Endothelial cell of umbilical vein (primary cell): ENCODE measurements at regions not wholly inside any gene's neighbourhood (a gene's known extent, or its start where the extent isn't known, plus 50 kb on each side); places are given as distances from the start of the nearest gene placed in this dataset.

Experiments used
- BruUV-seq: library from RNA; stranded (reverse); fragments of 400-500 nt; replicated peaks from 2 replicates; lab custom pipeline; 2021; lab: Mats Ljungman, UMichigan
- CTCF ChIA-PET: fragments of 300-600, 350-600 bp; sonication (Branson Sonifier 250); formaldehyde crosslinking; loops from one replicate; lab custom pipeline; 2021; ENCODE audit warnings: antibody characterized with exemption, inconsistent platforms; lab: Charles Lee
- POLR2A ChIA-PET: fragments of 300-600, 350-600 bp; sonication (Branson Sonifier 250); formaldehyde crosslinking; loops from one replicate; lab custom pipeline; 2021; ENCODE audit warnings: antibody characterized with exemption, inconsistent platforms; lab: Charles Lee
- DNase-seq: peaks from one replicate; pipeline ENCODE4 v3.0.0-alpha.2; 2011; ENCODE audit warnings: low read depth, low spot score
- FAIRE-seq: peaks from 2 replicates; lab custom pipeline; 2011; peaks lifted over from hg19 to GRCh38; lab: Jason Lieb, UNC
- H2AFZ ChIP-seq: 2 replicates; pipeline ENCODE4 v1.6.0; 2012; ENCODE audit warnings: low read depth, low read length, control low read depth, inconsistent platforms
- H3K27ac ChIP-seq: 2 replicates; pipeline ENCODE4 v1.5.1; 2011; ENCODE audit warnings: low read depth, mild to moderate bottlenecking, control low read depth, low read length, moderate library complexity; ENCODE audit not compliant: insufficient read depth
- H3K27me3 ChIP-seq, 2 experiments: 2 replicates each; pipeline versions ENCODE4 v1.6.0 to v1.6.1; 2011; ENCODE audit warnings: low read length in 2 of 2, mixed read lengths in 1 of 2; ENCODE audit not compliant: control insufficient read depth in 2 of 2, insufficient read depth in 2 of 2
- H3K36me3 ChIP-seq, 2 experiments: 2 replicates in 1 of 2; 3 replicates in 1 of 2; pipeline ENCODE4 v1.5.1; 2011; ENCODE audit warnings: low read length in 2 of 2, mild to moderate bottlenecking in 1 of 2, moderate library complexity in 1 of 2; ENCODE audit not compliant: control insufficient read depth in 2 of 2, insufficient read depth in 2 of 2; ENCODE audit errors: extremely low read depth in 1 of 2
- H3K4me1 ChIP-seq: 3 replicates; pipeline ENCODE4 v1.5.1; 2011; ENCODE audit warnings: mild to moderate bottlenecking, low read length; ENCODE audit not compliant: control insufficient read depth, insufficient read depth; ENCODE audit errors: extremely low read depth
- H3K4me2 ChIP-seq: 2 replicates; pipeline ENCODE4 v1.6.1; 2011; ENCODE audit warnings: low read length, control low read depth, mixed read lengths; ENCODE audit not compliant: insufficient read depth
- H3K4me3 ChIP-seq, 3 experiments: fragments of 200-600 bp in 1 of 3; sonication (generic), shearing (Covaris generic) in 1 of 3; replicated peaks in 1 of 3; 2 replicates each; pipeline ENCODE4 v1.5.1; 2011 to 2016; ENCODE audit warnings: control low read depth in 3 of 3, low read length in 3 of 3, mild to moderate bottlenecking in 2 of 3, inconsistent platforms in 1 of 3, low read depth in 1 of 3, moderate library complexity in 1 of 3; ENCODE audit not compliant: insufficient read depth in 1 of 3
- H3K79me2 ChIP-seq: 2 replicates; pipeline ENCODE4 v1.6.0; 2012; ENCODE audit warnings: low read length, inconsistent platforms; ENCODE audit not compliant: control insufficient read depth, insufficient read depth
- H3K9ac ChIP-seq: replicated peaks from 2 replicates; pipeline ENCODE3; 2011; ENCODE audit warnings: low read length, control low read depth; ENCODE audit not compliant: insufficient read depth; ENCODE audit errors: extremely low read depth
- H3K9me1 ChIP-seq: replicated peaks from 3 replicates; pipeline ENCODE4 v1.6.0; 2011; ENCODE audit warnings: mild to moderate bottlenecking, low read length; ENCODE audit not compliant: control insufficient read depth, insufficient read depth; ENCODE audit errors: extremely low read depth
- H3K9me3 ChIP-seq: replicated peaks from 2 replicates; pipeline ENCODE4 v1.5.1; 2012; ENCODE audit warnings: low read length, inconsistent platforms; ENCODE audit not compliant: control insufficient read depth, insufficient read depth
- H4K20me1 ChIP-seq: replicated peaks from 2 replicates; pipeline ENCODE3; 2011; ENCODE audit warnings: mild to moderate bottlenecking, low read length; ENCODE audit not compliant: control insufficient read depth, insufficient read depth; ENCODE audit errors: extremely low read depth
- EZH2 ChIP-seq: IDR thresholded peaks from 2 replicates; pipeline ENCODE4 v1.6.1; 2012; ENCODE audit warnings: borderline replicate concordance, low read depth, mild to moderate bottlenecking, moderate library complexity, low read length, inconsistent platforms; ENCODE audit not compliant: severe bottlenecking
- FOS ChIP-seq: IDR thresholded peaks from 2 replicates; pipeline ENCODE4 v1.6.1; 2011; ENCODE audit warnings: mild to moderate bottlenecking, low read length, moderate library complexity, borderline replicate concordance; ENCODE audit not compliant: insufficient read depth
- JUN ChIP-seq: IDR thresholded peaks from 2 replicates; pipeline ENCODE4 v1.6.1; 2011; ENCODE audit warnings: borderline replicate concordance, low read depth; ENCODE audit not compliant: insufficient read length, insufficient read depth
- MAX ChIP-seq: IDR thresholded peaks from 2 replicates; pipeline ENCODE4 v1.6.1; 2011; ENCODE audit not compliant: insufficient read depth, insufficient read length
- MYC ChIP-seq: IDR thresholded peaks from one replicate; pipeline ENCODE4 v1.6.1; 2011; ENCODE audit warnings: mild to moderate bottlenecking, low read depth, low read length
- POLR2A ChIP-seq: IDR thresholded peaks from 2 replicates; pipeline ENCODE4 v1.6.1; 2012; ENCODE audit warnings: low read depth, mild to moderate bottlenecking, control low read depth, low read length
- POLR2AphosphoS5 ChIP-seq: IDR thresholded peaks from 2 replicates; pipeline ENCODE4 v1.6.1; 2012; ENCODE audit warnings: low read depth, mild to moderate bottlenecking, control low read depth, low read length, moderate library complexity; ENCODE audit not compliant: insufficient read depth
- dilution Hi-C: fragments of 300-500 bp; cut with MboI; formaldehyde crosslinking; loops from one replicate; pipeline ENCODE4 v1.15.0; 2019; ENCODE audit warnings: low sequenced_read_pairs; ENCODE audit not compliant: extremely low pct_ligation_motif_present
- intact Hi-C: fragments of 100-400 bp; cut with micrococcal nuclease; formaldehyde crosslinking; loops from one replicate; pipeline ENCODE4 v1.10.0; 2022
- TF ChIP-seq, protein P1 (sequence below), 2 donors: IDR thresholded peaks; 1 replicate in 1 of 2; 2 replicates in 1 of 2; pipeline ENCODE4 v1.5.1; 2011; ENCODE audit warnings: low read length in 2 of 2, mild to moderate bottlenecking in 2 of 2, moderate library complexity in 2 of 2, control low read depth in 1 of 2, inconsistent platforms in 1 of 2, low read depth in 1 of 2; ENCODE audit not compliant: insufficient read depth in 1 of 2; ENCODE audit errors: extremely low read depth in 1 of 2

- intact Hi-C loops (no loop called here), dilution Hi-C loops (no loop called here)
- Histone ChIP-seq H3K4me1 (peaks cover 2% of the 10 kb centered on the region), H3K27ac (no peak overlapping the region), H3K9ac (no peak overlapping the region), H4K20me1 (no peaks in the 10 kb centered on the region), H3K9me3 (no peaks in the 10 kb centered on the region), H3K4me2 (no peak overlapping the region), H3K27me3 (no peaks in the 10 kb centered on the region), H3K4me3 (no peak overlapping the region), H3K36me3 (no peaks in the 10 kb centered on the region), H3K9me1 (no peaks in the 10 kb centered on the region), H3K79me2 (no peaks in the 10 kb centered on the region), H2AFZ (no peak overlapping the region)
- no peak for TF ChIP-seq JUN
- TF ChIP-seq MYC: no peak
- no peak for TF ChIP-seq POLR2AphosphoS5
- no TSS peak for BruUV-seq
- no peak for FAIRE-seq
- CTCF ChIA-PET: no interaction called here
- DNase-seq: no peak
- POLR2A ChIA-PET: no interaction called here
Observed at GRCh38 chr13:89380101-89380500, 1708.9 kb downstream of the SLITRK5 start.

DNA sequence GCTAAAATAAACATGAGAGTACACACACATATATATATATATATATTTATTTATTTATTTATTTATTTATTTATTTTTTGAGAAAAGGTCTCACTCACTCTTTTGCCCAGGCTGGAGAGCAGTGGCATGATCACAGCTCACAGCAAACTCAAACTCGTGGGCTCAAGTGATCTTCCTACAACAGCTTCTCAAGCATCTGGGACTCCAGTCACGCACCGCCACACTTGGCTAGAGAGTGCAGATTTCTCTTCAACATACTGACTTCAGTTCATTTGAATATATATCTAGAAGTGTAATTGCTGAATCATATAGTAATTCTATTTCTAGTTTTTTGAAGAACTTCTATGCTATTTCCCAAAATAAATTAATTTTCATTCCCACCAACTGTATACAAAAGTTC, 1711.8 kb downstream of the SLITRK5 start:
- Histone ChIP-seq H3K27ac (no peak overlapping the region), H2AFZ (no peak overlapping the region), H3K4me2 (no peak overlapping the region), H3K36me3 (no peaks in the 10 kb centered on the region), H3K79me2 (no peaks in the 10 kb centered on the region), H4K20me1 (no peaks in the 10 kb centered on the region), H3K4me1 (no peaks in the 10 kb centered on the region), H3K9ac (no peak overlapping the region), H3K9me3 (no peaks in the 10 kb centered on the region), H3K9me1 (no peaks in the 10 kb centered on the region), H3K4me3 (no peak overlapping the region), H3K27me3 (no peaks in the 10 kb centered on the region)
- FAIRE-seq (no peak), DNase-seq (no peak)
- BruUV-seq: no TSS peak
- intact Hi-C loops: no loop called here
- TF ChIP-seq, protein P1, sequence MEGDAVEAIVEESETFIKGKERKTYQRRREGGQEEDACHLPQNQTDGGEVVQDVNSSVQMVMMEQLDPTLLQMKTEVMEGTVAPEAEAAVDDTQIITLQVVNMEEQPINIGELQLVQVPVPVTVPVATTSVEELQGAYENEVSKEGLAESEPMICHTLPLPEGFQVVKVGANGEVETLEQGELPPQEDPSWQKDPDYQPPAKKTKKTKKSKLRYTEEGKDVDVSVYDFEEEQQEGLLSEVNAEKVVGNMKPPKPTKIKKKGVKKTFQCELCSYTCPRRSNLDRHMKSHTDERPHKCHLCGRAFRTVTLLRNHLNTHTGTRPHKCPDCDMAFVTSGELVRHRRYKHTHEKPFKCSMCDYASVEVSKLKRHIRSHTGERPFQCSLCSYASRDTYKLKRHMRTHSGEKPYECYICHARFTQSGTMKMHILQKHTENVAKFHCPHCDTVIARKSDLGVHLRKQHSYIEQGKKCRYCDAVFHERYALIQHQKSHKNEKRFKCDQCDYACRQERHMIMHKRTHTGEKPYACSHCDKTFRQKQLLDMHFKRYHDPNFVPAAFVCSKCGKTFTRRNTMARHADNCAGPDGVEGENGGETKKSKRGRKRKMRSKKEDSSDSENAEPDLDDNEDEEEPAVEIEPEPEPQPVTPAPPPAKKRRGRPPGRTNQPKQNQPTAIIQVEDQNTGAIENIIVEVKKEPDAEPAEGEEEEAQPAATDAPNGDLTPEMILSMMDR (IDR thresholded peaks at IDR 0.05; ENCODE audit: extremely low read depth in 1 of 2, insufficient read depth in 1 of 2, low read depth in 1 of 2, low read length in 2 of 2): no peak
- no peak for TF ChIP-seq EZH2
- no peak for TF ChIP-seq MAX
- TF ChIP-seq FOS: no peak
- no peak for TF ChIP-seq POLR2A
- ChIA-PET CTCF (no interaction called here), POLR2A (no interaction called here)
- dilution Hi-C loops: no loop called here
